ENCODE measurements at regions not wholly inside any gene's neighbourhood (a gene's known extent, or its start where the extent isn't known, plus 50 kb on each side); places are given as distances from the start of the nearest gene placed in this dataset.

DNA sequence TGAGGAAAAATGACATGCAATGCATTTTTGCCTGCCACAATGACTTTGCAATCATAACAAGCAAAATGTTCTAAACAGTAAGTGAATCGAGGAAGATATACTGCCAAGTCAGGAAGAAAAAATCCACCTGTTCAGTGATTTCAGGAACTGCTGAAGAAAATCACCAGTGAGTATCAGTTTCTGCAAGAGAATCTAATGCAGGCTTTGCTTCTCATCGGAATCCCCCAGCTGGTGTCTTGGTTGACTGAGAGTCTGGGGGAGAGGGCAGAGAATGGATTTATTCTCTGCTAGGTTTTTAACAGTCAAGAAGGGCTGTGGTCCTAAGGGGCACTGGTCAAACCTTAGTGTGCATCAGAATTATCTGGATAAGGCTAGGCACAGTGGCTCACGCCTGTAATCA is 363.4 kb downstream of the CDH26 start:
- Histone ChIP-seq H3K27ac (ENCODE audit: low read depth, low read length) (no peak overlapping the region), H4K20me1 (ENCODE audit: low read depth, low read length) (no peaks in the 10 kb centered on the region), H2AFZ (ENCODE audit: low read depth, low read length, severe bottlenecking) (no peak overlapping the region)

DNA sequence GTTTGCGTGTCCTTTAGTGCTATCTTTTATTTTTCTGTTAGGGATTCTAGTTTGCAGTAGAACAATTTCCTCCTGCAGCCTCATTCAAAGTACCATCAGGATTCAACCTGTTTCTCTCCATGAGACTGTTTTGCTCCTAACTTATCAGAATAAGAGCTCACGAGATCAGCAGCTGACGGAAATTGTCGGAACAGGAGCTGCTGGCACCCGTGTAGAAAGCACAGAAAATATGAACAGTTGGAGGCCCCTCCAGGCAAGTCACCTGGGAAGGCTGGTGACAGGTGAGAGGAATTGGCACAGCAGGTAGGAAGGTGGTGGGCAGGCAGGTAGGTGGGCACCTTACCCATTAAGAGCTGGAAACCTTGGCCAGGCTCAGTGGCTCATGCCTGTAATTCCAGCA is 368.6 kb downstream of the CDH26 start:
- Histone ChIP-seq H4K20me1 (ENCODE audit: low read depth, low read length) (no peaks in the 10 kb centered on the region), H3K36me3 (ENCODE audit: low read length) (no peaks in the 10 kb centered on the region), H3K27ac (ENCODE audit: low read depth, low read length) (no peak overlapping the region), H3K9me2 (replicated peaks; ENCODE audit: insufficient read depth, low read length) (no peaks in the 10 kb centered on the region), H3K9ac (ENCODE audit: low read length) (no peak overlapping the region), H3F3A (ENCODE audit: insufficient read depth) (no peaks in the 10 kb centered on the region), H3K27me3 (ENCODE audit: low read length) (no peaks in the 10 kb centered on the region), H3K79me2 (ENCODE audit: insufficient read depth, low read length) (no peaks in the 10 kb centered on the region), H3K4me3 (ENCODE audit: insufficient read depth, low read length, poor library complexity, severe bottlenecking) (no peak overlapping the region), H3K9me3 (ENCODE audit: insufficient read depth, low read length) (no peaks in the 10 kb centered on the region), H3K4me2 (ENCODE audit: low read depth, low read length, poor library complexity, severe bottlenecking) (no peak overlapping the region), H2AFZ (ENCODE audit: low read depth, low read length, severe bottlenecking) (no peak overlapping the region)
- TF ChIP-seq CTCF (IDR thresholded peaks at IDR 0.05; ENCODE audit: insufficient read depth, low read length, poor library complexity, severe bottlenecking) (no peak), EZH2phosphoT487 (conservative IDR thresholded peaks at IDR 0.05; ENCODE audit: low read length) (no peak)

More for the DNA sequence above, 363.4 kb downstream of the CDH26 start:
- no peaks in the 10 kb centered on the region for H3K27me3 ChIP-seq (ENCODE audit: low read length)
- no peak overlapping the region for H3K9ac ChIP-seq (ENCODE audit: low read length)
- no peak overlapping the region for H3K4me2 ChIP-seq (ENCODE audit: low read depth, low read length, poor library complexity, severe bottlenecking)
- no peak for TF ChIP-seq EZH2phosphoT487 (conservative IDR thresholded peaks at IDR 0.05; ENCODE audit: low read length)
- no peak for TF ChIP-seq CTCF (IDR thresholded peaks at IDR 0.05; ENCODE audit: insufficient read depth, low read length, poor library complexity, severe bottlenecking)
- H3K79me2 ChIP-seq (ENCODE audit: insufficient read depth, low read length): no peaks in the 10 kb centered on the region
- no peaks in the 10 kb centered on the region for H3K36me3 ChIP-seq (ENCODE audit: low read length)
- no peaks in the 10 kb centered on the region for H3K9me2 ChIP-seq (replicated peaks; ENCODE audit: insufficient read depth, low read length)
- H3K4me3 ChIP-seq (ENCODE audit: insufficient read depth, low read length, poor library complexity, severe bottlenecking): no peak overlapping the region
- H3K9me3 ChIP-seq (ENCODE audit: insufficient read depth, low read length): no peaks in the 10 kb centered on the region
- H3F3A ChIP-seq (ENCODE audit: insufficient read depth): no peaks in the 10 kb centered on the region

- Histone ChIP-seq H3K36me3 (ENCODE audit: low read length) (no peaks in the 10 kb centered on the region), H4K20me1 (ENCODE audit: low read depth, low read length) (no peaks in the 10 kb centered on the region), H3K9me3 (ENCODE audit: insufficient read depth, low read length) (no peaks in the 10 kb centered on the region), H3K9ac (ENCODE audit: low read length) (no peak overlapping the region), H3K4me2 (ENCODE audit: low read depth, low read length, poor library complexity, severe bottlenecking) (no peak overlapping the region), H3K4me3 (ENCODE audit: insufficient read depth, low read length, poor library complexity, severe bottlenecking) (no peak overlapping the region), H3K9me2 (replicated peaks; ENCODE audit: insufficient read depth, low read length) (no peaks in the 10 kb centered on the region), H3K27me3 (ENCODE audit: low read length) (no peaks in the 10 kb centered on the region), H3F3A (ENCODE audit: insufficient read depth) (no peaks in the 10 kb centered on the region), H3K79me2 (ENCODE audit: insufficient read depth, low read length) (no peaks in the 10 kb centered on the region), H2AFZ (ENCODE audit: low read depth, low read length, severe bottlenecking) (no peak overlapping the region), H3K27ac (ENCODE audit: low read depth, low read length) (no peak overlapping the region)
- TF ChIP-seq EZH2phosphoT487 (conservative IDR thresholded peaks at IDR 0.05; ENCODE audit: low read length): no peak
- TF ChIP-seq CTCF (IDR thresholded peaks at IDR 0.05; ENCODE audit: insufficient read depth, low read length, poor library complexity, severe bottlenecking): no peak
These were observed 369.9 kb downstream of the CDH26 start for GRCh38 chr20:60327971-60328660.
